DND-41 (cell line): ENCODE measurements at regions not wholly inside any gene's neighbourhood (a gene's known extent, or its start where the extent isn't known, plus 50 kb on each side); places are given as distances from the start of the nearest gene placed in this dataset.
"Not testable (repeated sequence)": the region's sequence is repeated elsewhere in the genome, so short reads cannot be mapped to it uniquely, and the experiment has no call there.

ENCODE experiments used
- EZH2 ChIP-seq: IDR thresholded peaks from 3 replicates; pipeline ENCODE4 v1.6.1; 2012; ENCODE audit warnings: borderline replicate concordance, low read depth, mild to moderate bottlenecking, moderate library complexity, low read length, inconsistent platforms; ENCODE audit not compliant: severe bottlenecking
- TF ChIP-seq, protein P1 (sequence below): IDR thresholded peaks from 2 replicates; pipeline ENCODE4 v1.5.1; 2012; ENCODE audit warnings: borderline replicate concordance, low read length, moderate library complexity, mild to moderate bottlenecking; ENCODE audit not compliant: poor library complexity, severe bottlenecking; ENCODE audit errors: extremely low read depth

- TF ChIP-seq, protein P1, sequence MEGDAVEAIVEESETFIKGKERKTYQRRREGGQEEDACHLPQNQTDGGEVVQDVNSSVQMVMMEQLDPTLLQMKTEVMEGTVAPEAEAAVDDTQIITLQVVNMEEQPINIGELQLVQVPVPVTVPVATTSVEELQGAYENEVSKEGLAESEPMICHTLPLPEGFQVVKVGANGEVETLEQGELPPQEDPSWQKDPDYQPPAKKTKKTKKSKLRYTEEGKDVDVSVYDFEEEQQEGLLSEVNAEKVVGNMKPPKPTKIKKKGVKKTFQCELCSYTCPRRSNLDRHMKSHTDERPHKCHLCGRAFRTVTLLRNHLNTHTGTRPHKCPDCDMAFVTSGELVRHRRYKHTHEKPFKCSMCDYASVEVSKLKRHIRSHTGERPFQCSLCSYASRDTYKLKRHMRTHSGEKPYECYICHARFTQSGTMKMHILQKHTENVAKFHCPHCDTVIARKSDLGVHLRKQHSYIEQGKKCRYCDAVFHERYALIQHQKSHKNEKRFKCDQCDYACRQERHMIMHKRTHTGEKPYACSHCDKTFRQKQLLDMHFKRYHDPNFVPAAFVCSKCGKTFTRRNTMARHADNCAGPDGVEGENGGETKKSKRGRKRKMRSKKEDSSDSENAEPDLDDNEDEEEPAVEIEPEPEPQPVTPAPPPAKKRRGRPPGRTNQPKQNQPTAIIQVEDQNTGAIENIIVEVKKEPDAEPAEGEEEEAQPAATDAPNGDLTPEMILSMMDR = not testable (repeated sequence)
- not testable (repeated sequence) for TF ChIP-seq EZH2
These were observed 97.7 kb downstream of the GPRASP3 start for GRCh38 chrX:102818269-102818668.
